H1 (cell line): ENCODE measurements at regions not wholly inside any gene's neighbourhood (a gene's known extent, or its start where the extent isn't known, plus 50 kb on each side); places are given as distances from the start of the nearest gene placed in this dataset.

ENCODE experiments used
- ASH2L ChIP-seq: fragments of 200-600, 300-600 bp; sonication (generic); IDR thresholded peaks from one replicate; pipeline ENCODE4 v1.7.1; 2017; ENCODE audit warnings: low read length

GRCh38 chr17:72425794-72426168, 305.0 kb downstream of the SOX9 start (continued):
- no peak for TF ChIP-seq ASH2L
- TF ChIP-seq, all 59 proteins: peak for 0
